GM21515 (cell line): ENCODE measurements at regions not wholly inside any gene's neighbourhood (a gene's known extent, or its start where the extent isn't known, plus 50 kb on each side); places are given as distances from the start of the nearest gene placed in this dataset.

Experiments
- ATAC-seq: cut with Tn5 transposase; IDR thresholded peaks from one replicate; pipeline ENCODE4 v1.9.1; 2021; ENCODE audit not compliant: unreplicated experiment

GRCh38 chr5:173762930-173763329, 125.2 kb upstream of the CPEB4 start:
- ATAC-seq = no peak

- no peak for ATAC-seq
These were observed 124.7 kb upstream of the CPEB4 start for GRCh38 chr5:173763410-173763809.

- no peak for ATAC-seq
These were observed 123.7 kb upstream of the CPEB4 start for GRCh38 chr5:173764332-173765028.

- no peak for ATAC-seq
These were observed 123.0 kb upstream of the CPEB4 start for GRCh38 chr5:173765029-173765644.

GRCh38 chr5:173765661-173766060, 122.5 kb upstream of the CPEB4 start:
- no peak for ATAC-seq

GRCh38 chr5:173767574-173768266, 120.4 kb upstream of the CPEB4 start:
- ATAC-seq = no peak

GRCh38 chr5:173768267-173768806, 119.8 kb upstream of the CPEB4 start:
- ATAC-seq = no peak

- no peak for ATAC-seq
These were observed 119.3 kb upstream of the CPEB4 start for GRCh38 chr5:173768891-173769290.

GRCh38 chr5:173770637-173771036, 117.5 kb upstream of the CPEB4 start:
- ATAC-seq = no peak

- no peak for ATAC-seq
These were observed 116.9 kb upstream of the CPEB4 start for GRCh38 chr5:173771121-173771724.

GRCh38 chr5:173771725-173772383, 116.3 kb upstream of the CPEB4 start:
- no peak for ATAC-seq

- no peak for ATAC-seq
These were observed 115.6 kb upstream of the CPEB4 start for GRCh38 chr5:173772384-173773059.

GRCh38 chr5:173774271-173774761, 113.8 kb upstream of the CPEB4 start:
- ATAC-seq = no peak

- ATAC-seq = no peak
These were observed 112.6 kb upstream of the CPEB4 start for GRCh38 chr5:173775261-173776197.

GRCh38 chr5:173777149-173777548, 111.0 kb upstream of the CPEB4 start:
- ATAC-seq = no peak

- ATAC-seq = no peak
These were observed 110.5 kb upstream of the CPEB4 start for GRCh38 chr5:173777674-173778073.

- ATAC-seq = no peak
These were observed 109.9 kb upstream of the CPEB4 start for GRCh38 chr5:173778152-173778782.

- no peak for ATAC-seq
These were observed 109.3 kb upstream of the CPEB4 start for GRCh38 chr5:173778784-173779304.
